Sigmoid colon (tissue), 4 donors: ENCODE measurements at regions not wholly inside any gene's neighbourhood (a gene's known extent, or its start where the extent isn't known, plus 50 kb on each side); places are given as distances from the start of the nearest gene placed in this dataset.

Source experiments
- CTCF ChIP-seq, 4 experiments: fragments of 450-650 bp in 3 of 4; fragments of 200-600 bp in 1 of 4; IDR thresholded peaks; one replicate each; pipeline ENCODE4 v1.5.1; 2016 to 2019; ENCODE audit warnings: antibody characterized with exemption in 4 of 4, mild to moderate bottlenecking in 3 of 4, moderate library complexity in 2 of 4
- EP300 ChIP-seq, 4 donors: sonication (generic); formaldehyde crosslinking; IDR thresholded peaks; one replicate each; pipeline ENCODE4 v1.6.1; 2017; ENCODE audit warnings: antibody characterized with exemption in 4 of 4
- POLR2A ChIP-seq, 2 donors: fragments of 450-650 bp; IDR thresholded peaks; one replicate each; pipeline ENCODE4 v1.6.1; 2016; ENCODE audit warnings: antibody characterized with exemption in 2 of 2, mild to moderate bottlenecking in 2 of 2, moderate library complexity in 2 of 2
- POLR2AphosphoS5 ChIP-seq, 4 donors: sonication (generic); formaldehyde crosslinking; IDR thresholded peaks; one replicate each; pipeline ENCODE4 v1.6.1; 2017; ENCODE audit warnings: antibody characterized with exemption in 4 of 4

- TF ChIP-seq CTCF (IDR thresholded peaks at IDR 0.05), result no peak
- no peak for TF ChIP-seq POLR2A (IDR thresholded peaks at IDR 0.05)
- TF ChIP-seq POLR2AphosphoS5 (IDR thresholded peaks at IDR 0.05), result no peak
- no peak for TF ChIP-seq EP300 (IDR thresholded peaks at IDR 0.05)
Observed at GRCh38 chr15:46280762-46281542, 646.1 kb downstream of the SQOR start.
